IMR-90 (cell line): ENCODE measurements at regions not wholly inside any gene's neighbourhood (a gene's known extent, or its start where the extent isn't known, plus 50 kb on each side); places are given as distances from the start of the nearest gene placed in this dataset.

Experiments used
- ATAC-seq: fragments of 200-7000 bp; cut with Tn5 transposase; 2 replicates; pipeline ENCODE4 v1.9.1; 2020; ENCODE audit warnings: low read depth, mild to moderate bottlenecking, moderate library complexity
- BruUV-seq: library from RNA; stranded (reverse); fragments of 400-500 nt; replicated peaks from 2 replicates; lab custom pipeline; 2021; lab: Mats Ljungman, UMichigan
- CTCF ChIA-PET: fragments of 300-600 bp; formaldehyde crosslinking; extraction: SDS; loops from one replicate; lab custom pipeline; 2021; ENCODE audit warnings: antibody characterized with exemption; lab: Yijun Ruan, JAX
- POLR2A ChIA-PET: fragments of 300-600 bp; sonication (Branson Sonifier 250); formaldehyde crosslinking; loops from one replicate; lab custom pipeline; 2022; ENCODE audit warnings: antibody characterized with exemption; ENCODE audit not compliant: unreplicated experiment; lab: Charles Lee
- DNase-seq: peaks from one replicate; pipeline ENCODE4 v3.0.0; 2013
- H2AFZ ChIP-seq: replicated peaks from 2 replicates; pipeline ENCODE3; 2013; ENCODE audit warnings: low read length, mild to moderate bottlenecking; ENCODE audit not compliant: poor library complexity
- H2AK5ac ChIP-seq: 2 replicates; pipeline ENCODE4 v1.6.1; 2013; ENCODE audit warnings: low read depth, low read length, inconsistent platforms
- H2AK9ac ChIP-seq: replicated peaks from 2 replicates; pipeline ENCODE3; 2013; ENCODE audit warnings: mild to moderate bottlenecking, low read depth, low read length, moderate library complexity; ENCODE audit not compliant: poor library complexity
- H2BK120ac ChIP-seq: 2 replicates; pipeline ENCODE4 v1.6.1; 2013; ENCODE audit warnings: low read depth, low read length, inconsistent platforms
- H2BK15ac ChIP-seq: 3 replicates; pipeline ENCODE4 v1.6.1; 2013; ENCODE audit warnings: low read depth, low read length, inconsistent platforms
- H2BK20ac ChIP-seq: 2 replicates; pipeline ENCODE4 v1.6.1; 2013; ENCODE audit warnings: low read depth, mild to moderate bottlenecking, inconsistent platforms, low read length, moderate library complexity
- H2BK5ac ChIP-seq: 2 replicates; pipeline ENCODE4 v1.6.1; 2013; ENCODE audit warnings: mild to moderate bottlenecking, low read depth, low read length, inconsistent platforms; ENCODE audit not compliant: poor library complexity, severe bottlenecking
- H3K14ac ChIP-seq: replicated peaks from 2 replicates; pipeline ENCODE4 v1.6.1; 2013; ENCODE audit warnings: low read depth, low read length, inconsistent platforms
- H3K18ac ChIP-seq: 2 replicates; pipeline ENCODE4 v1.6.1; 2013; ENCODE audit warnings: low read depth, low read length, control low read depth
- H3K23ac ChIP-seq: 2 replicates; pipeline ENCODE4 v1.6.1; 2013; ENCODE audit warnings: low read depth, low read length, inconsistent platforms
- H3K27ac ChIP-seq: 2 replicates; pipeline ENCODE4 v1.5.1; 2013; ENCODE audit warnings: mild to moderate bottlenecking, control low read depth, low read length; ENCODE audit not compliant: insufficient read depth
- H3K27me3 ChIP-seq: 2 replicates; pipeline ENCODE4 v1.6.1; 2013; ENCODE audit warnings: low read length; ENCODE audit not compliant: control insufficient read depth, insufficient read depth
- H3K36me3 ChIP-seq: 2 replicates; pipeline ENCODE4 v1.6.1; 2013; ENCODE audit warnings: low read length, mixed read lengths; ENCODE audit not compliant: control insufficient read depth, insufficient read depth
- H3K4ac ChIP-seq: 2 replicates; pipeline ENCODE4 v1.6.1; 2013; ENCODE audit warnings: low read depth, low read length, inconsistent platforms
- H3K4me1 ChIP-seq: 2 replicates; pipeline ENCODE4 v1.6.1; 2013; ENCODE audit warnings: low read length, mixed read lengths; ENCODE audit not compliant: control insufficient read depth, insufficient read depth
- H3K4me2 ChIP-seq: 2 replicates; pipeline ENCODE4 v1.6.1; 2013; ENCODE audit warnings: low read depth, mild to moderate bottlenecking, control low read depth, low read length, moderate library complexity
- H3K4me3 ChIP-seq: 2 replicates; pipeline ENCODE4 v1.5.1; 2013; ENCODE audit warnings: low read depth, mild to moderate bottlenecking, control low read depth, low read length, moderate library complexity; ENCODE audit not compliant: insufficient read depth
- H3K56ac ChIP-seq: 2 replicates; pipeline ENCODE4 v1.6.1; 2013; ENCODE audit warnings: low read length, inconsistent platforms; ENCODE audit not compliant: insufficient read depth; ENCODE audit errors: extremely low read depth
- H3K79me1 ChIP-seq, 2 experiments: 2 replicates each; pipeline ENCODE4 v1.6.1; 2013; ENCODE audit warnings: low read length in 2 of 2, inconsistent platforms in 1 of 2, low read depth in 1 of 2
- H3K9ac ChIP-seq: 2 replicates; pipeline ENCODE4 v1.6.1; 2013; ENCODE audit warnings: low read depth, low read length, control low read depth
- H3K9me1 ChIP-seq: 2 replicates; pipeline ENCODE4 v1.6.1; 2013; ENCODE audit warnings: low read length, inconsistent platforms; ENCODE audit not compliant: insufficient read depth
- H3K9me3 ChIP-seq: 2 replicates; pipeline ENCODE4 v1.6.1; 2013; ENCODE audit warnings: low read length; ENCODE audit not compliant: control insufficient read depth, insufficient read depth
- H4K20me1 ChIP-seq: 2 replicates; pipeline ENCODE4 v1.6.1; 2013; ENCODE audit warnings: low read length, inconsistent platforms; ENCODE audit not compliant: insufficient read depth
- H4K5ac ChIP-seq: 2 replicates; pipeline ENCODE4 v1.6.1; 2013; ENCODE audit warnings: mild to moderate bottlenecking, low read depth, low read length, control low read depth
- H4K8ac ChIP-seq, 2 experiments: 2 replicates each; pipeline ENCODE4 v1.6.1; 2013; ENCODE audit warnings: low read depth in 2 of 2, low read length in 2 of 2, control low read depth in 1 of 2, inconsistent platforms in 1 of 2
- H4K91ac ChIP-seq: 2 replicates; pipeline ENCODE4 v1.6.1; 2013; ENCODE audit warnings: low read depth, low read length, inconsistent platforms; ENCODE audit not compliant: insufficient read depth
- BHLHE40 ChIP-seq: fragments of 150-350 bp; IDR thresholded peaks from 2 replicates; pipeline ENCODE4 v1.6.1; 2016; ENCODE audit warnings: mild to moderate bottlenecking, low read depth, low read length
- CHD1 ChIP-seq: IDR thresholded peaks from 2 replicates; pipeline ENCODE4 v1.6.1; 2012; ENCODE audit warnings: low read depth, low read length, improper control_type of control experiment
- CTCF ChIP-seq: conservative IDR thresholded peaks from 2 replicates; pipeline ENCODE4 v1.5.1; 2012; ENCODE audit warnings: mild to moderate bottlenecking, low read depth, low read length, improper control_type of control experiment
- FOS ChIP-seq: fragments of 150-350 bp; IDR thresholded peaks from 2 replicates; pipeline ENCODE4 v1.6.1; 2016; ENCODE audit warnings: low read depth, low read length
- MAFK ChIP-seq: IDR thresholded peaks from 2 replicates; pipeline ENCODE4 v1.6.1; 2012; ENCODE audit warnings: low read depth, low read length, improper control_type of control experiment
- MAZ ChIP-seq: IDR thresholded peaks from 2 replicates; pipeline ENCODE4 v1.6.1; 2012; ENCODE audit warnings: low read depth, mild to moderate bottlenecking, low read length, improper control_type of control experiment, moderate library complexity, borderline replicate concordance
- NFE2L2 ChIP-seq: fragments of 150-350 bp; IDR thresholded peaks from 2 replicates; pipeline ENCODE4 v1.6.1; 2016; ENCODE audit warnings: low read depth, mild to moderate bottlenecking, low read length
- POLR2A ChIP-seq: IDR thresholded peaks from 2 replicates; pipeline ENCODE4 v1.6.1; 2012; ENCODE audit warnings: mild to moderate bottlenecking, low read depth, low read length
- RCOR1 ChIP-seq: IDR thresholded peaks from 2 replicates; pipeline ENCODE4 v1.6.1; 2012; ENCODE audit warnings: mild to moderate bottlenecking, low read length, improper control_type of control experiment; ENCODE audit not compliant: insufficient replicate concordance
- RFX5 ChIP-seq: IDR thresholded peaks from 2 replicates; pipeline ENCODE4 v1.8.0; 2012; ENCODE audit warnings: low read depth, mild to moderate bottlenecking, low read length, moderate library complexity
- SMC3 ChIP-seq: fragments of 150-350 bp; IDR thresholded peaks from 2 replicates; pipeline ENCODE4 v1.6.1; 2016; ENCODE audit warnings: low read depth, mild to moderate bottlenecking, antibody characterized with exemption, low read length, moderate library complexity
- USF2 ChIP-seq: fragments of 150-350 bp; IDR thresholded peaks from 2 replicates; pipeline ENCODE4 v1.6.1; 2017; ENCODE audit warnings: mild to moderate bottlenecking, antibody characterized with exemption, low read length, low read depth
- WGBS, 2 experiments: methylation state at CpG; one replicate each; pipeline versions ENCODE4 v1.1.5 to v1.1.7; 2013; ENCODE audit warnings: missing lambda C conversion rate in 2 of 2; ENCODE audit not compliant: insufficient read length in 1 of 2; ENCODE audit errors: extremely low coverage in 2 of 2; 5-methylcytosine and 5-hydroxymethylcytosine counted together
- dilution Hi-C: fragments of 300-500 bp; cut with HindIII; formaldehyde crosslinking; loops from one replicate; pipeline ENCODE4 v1.14.3; 2018; ENCODE audit warnings: low sequenced_read_pairs; ENCODE audit not compliant: unreplicated experiment
- in situ Hi-C: fragments of 300-500 bp; cut with MboI; formaldehyde crosslinking; loops from 3 replicates; pipeline ENCODE4 v1.14.3; 2019; ENCODE audit warnings: low sequenced_read_pairs, inconsistent platforms, mixed read lengths
- intact Hi-C: fragments of 100-400 bp; cut with micrococcal nuclease; formaldehyde crosslinking; loops from 2 replicates; pipeline ENCODE4 v1.10.0; 2022

- peaks cover 6% of the 10 kb centered on the region; the same call in 1 of the 2 replicates for H3K9me1 ChIP-seq
- H2BK20ac ChIP-seq, result peak overlapping the region; percentile 90
- H4K5ac ChIP-seq, result peak overlapping the region; percentile 11; the same call in 1 of the 2 replicates
- intact Hi-C loops, result no loop called here
- peak overlapping the region in 1 of 2 experiments; percentile 51; a peak in 1 of 4 replicates for H4K8ac ChIP-seq
- dilution Hi-C loops, result no loop called here
- no peak overlapping the region for H3K4me3 ChIP-seq
- BruUV-seq, result no TSS peak
- peak overlapping the region; percentile 62 for H4K91ac ChIP-seq
- CTCF ChIA-PET, result interaction anchor here (1.0 kb wide), 1 partner anchor 26 kb away, joined by 3 read pairs; no protein-coding TSS in a partner anchor
- no peaks in the 10 kb centered on the region for H3K9me3 ChIP-seq
- H3K14ac ChIP-seq, result peak overlapping the region; percentile 55; the same call in 1 of the 2 replicates
- peak overlapping the region; percentile 91 for H3K23ac ChIP-seq
- no peaks in the 10 kb centered on the region for H3K27me3 ChIP-seq
- WGBS, 2 experiments, result no CpG with 5 or more reads among the region's 5 CpGs
- H3K4me2 ChIP-seq, result no peak overlapping the region
- TF ChIP-seq CTCF (no peak), FOS (no peak), RCOR1 (no peak), POLR2A (no peak), RFX5 (no peak), CHD1 (no peak), USF2 (no peak), NFE2L2 (no peak), BHLHE40 (no peak), MAFK (no peak), SMC3 (no peak), MAZ (no peak)
- H3K56ac ChIP-seq, result no peak overlapping the region
- H3K18ac ChIP-seq, result peak overlapping the region; percentile 59
- no peaks in the 10 kb centered on the region for H3K36me3 ChIP-seq
- POLR2A ChIA-PET, result no interaction called here
- H2AK5ac ChIP-seq, result peak overlapping the region; percentile 77; the same call in 1 of the 2 replicates
- peaks cover 13% of the 10 kb centered on the region for H3K4me1 ChIP-seq
- H3K9ac ChIP-seq, result no peak overlapping the region
- DNase-seq (no peak), ATAC-seq (no peak)
- in situ Hi-C loops, result no loop called here
- no peaks in the 10 kb centered on the region for H4K20me1 ChIP-seq
- no peak overlapping the region for H2AK9ac ChIP-seq
- H3K4ac ChIP-seq, result peak overlapping the region; percentile 76
- H3K27ac ChIP-seq, result no peak overlapping the region
- H2AFZ ChIP-seq, result no peak overlapping the region
- peak overlapping the region; percentile 34 for H2BK5ac ChIP-seq
- no peaks in the 10 kb centered on the region for H3K79me1 ChIP-seq
- peak overlapping the region; percentile 81 for H2BK120ac ChIP-seq
- H2BK15ac ChIP-seq, result peak overlapping the region; percentile 83; the same call in 2 of the 3 replicates
Measured at GRCh38 chr3:73718326-73719110, 93.8 kb upstream of the PDZRN3 start.
